Thyroid gland (tissue), 4 donors: ENCODE measurements at regions not wholly inside any gene's neighbourhood (a gene's known extent, or its start where the extent isn't known, plus 50 kb on each side); places are given as distances from the start of the nearest gene placed in this dataset.

Experiments used
- POLR2A ChIP-seq, 2 donors: fragments of 450-650 bp; IDR thresholded peaks; one replicate each; pipeline ENCODE4 v1.6.1; 2017; ENCODE audit warnings: antibody characterized with exemption in 2 of 2, mild to moderate bottlenecking in 2 of 2, moderate library complexity in 1 of 2
- TF ChIP-seq, protein P1 (sequence below), 6 experiments: fragments of 200-600 bp in 3 of 6; fragments of 450-650 bp in 3 of 6; sonication (generic) in 3 of 6; IDR thresholded peaks; one replicate each; pipeline ENCODE4 v1.5.1; 2016 to 2019; ENCODE audit warnings: antibody characterized with exemption in 6 of 6, mild to moderate bottlenecking in 2 of 6, inconsistent platforms in 1 of 6, moderate library complexity in 1 of 6

DNA sequence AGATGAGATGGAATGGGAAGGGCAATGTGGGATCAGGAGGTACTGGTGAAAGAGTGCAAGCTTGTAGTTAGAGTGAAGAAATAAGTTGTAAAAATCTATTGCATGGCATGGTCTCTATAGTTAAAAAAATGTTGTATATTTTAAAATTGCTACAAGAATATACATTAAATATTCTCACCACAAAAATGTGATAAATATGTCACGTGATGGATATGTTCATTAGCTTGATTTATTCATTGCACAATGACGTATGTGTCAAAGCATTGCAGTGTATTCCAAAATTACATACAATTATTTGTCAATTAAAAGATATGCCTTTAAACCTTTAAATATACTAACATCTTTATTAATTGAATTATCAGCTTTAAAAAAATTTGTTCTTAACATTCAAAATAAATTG, 1607.1 kb downstream of the REEP3 start:
- TF ChIP-seq, protein P1, sequence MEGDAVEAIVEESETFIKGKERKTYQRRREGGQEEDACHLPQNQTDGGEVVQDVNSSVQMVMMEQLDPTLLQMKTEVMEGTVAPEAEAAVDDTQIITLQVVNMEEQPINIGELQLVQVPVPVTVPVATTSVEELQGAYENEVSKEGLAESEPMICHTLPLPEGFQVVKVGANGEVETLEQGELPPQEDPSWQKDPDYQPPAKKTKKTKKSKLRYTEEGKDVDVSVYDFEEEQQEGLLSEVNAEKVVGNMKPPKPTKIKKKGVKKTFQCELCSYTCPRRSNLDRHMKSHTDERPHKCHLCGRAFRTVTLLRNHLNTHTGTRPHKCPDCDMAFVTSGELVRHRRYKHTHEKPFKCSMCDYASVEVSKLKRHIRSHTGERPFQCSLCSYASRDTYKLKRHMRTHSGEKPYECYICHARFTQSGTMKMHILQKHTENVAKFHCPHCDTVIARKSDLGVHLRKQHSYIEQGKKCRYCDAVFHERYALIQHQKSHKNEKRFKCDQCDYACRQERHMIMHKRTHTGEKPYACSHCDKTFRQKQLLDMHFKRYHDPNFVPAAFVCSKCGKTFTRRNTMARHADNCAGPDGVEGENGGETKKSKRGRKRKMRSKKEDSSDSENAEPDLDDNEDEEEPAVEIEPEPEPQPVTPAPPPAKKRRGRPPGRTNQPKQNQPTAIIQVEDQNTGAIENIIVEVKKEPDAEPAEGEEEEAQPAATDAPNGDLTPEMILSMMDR (IDR thresholded peaks at IDR 0.05): no peak
- no peak for TF ChIP-seq POLR2A (IDR thresholded peaks at IDR 0.05)
